Type B pancreatic cell (in vitro differentiated cells): ENCODE measurements at regions not wholly inside any gene's neighbourhood (a gene's known extent, or its start where the extent isn't known, plus 50 kb on each side); places are given as distances from the start of the nearest gene placed in this dataset.
A peak's percentile ranks its signal among the peaks of the same experiment; 100 is the strongest.

Experiments used
- DNase-seq: peaks from one replicate; pipeline ENCODE4 v3.0.0; 2021; ENCODE audit warnings: mixed read lengths; ENCODE audit not compliant: unreplicated experiment; ENCODE audit errors: extremely low spot score
- H3K27ac Mint-ChIP-seq: 2 replicates; pipeline ENCODE4 v1.8.0; 2021; ENCODE audit warnings: mild to moderate bottlenecking, mixed read lengths
- H3K27me3 Mint-ChIP-seq: 2 replicates; pipeline ENCODE4 v1.8.0; 2021; ENCODE audit warnings: mixed read lengths
- H3K36me3 Mint-ChIP-seq: 2 replicates; pipeline ENCODE4 v1.8.0; 2021; ENCODE audit warnings: mixed read lengths
- H3K4me1 Mint-ChIP-seq: one replicate; pipeline ENCODE4 v1.8.0; 2021; ENCODE audit warnings: mixed read lengths; ENCODE audit not compliant: unreplicated experiment
- H3K4me3 Mint-ChIP-seq: 2 replicates; pipeline ENCODE4 v1.8.0; 2021; ENCODE audit warnings: mild to moderate bottlenecking, mixed read lengths
- H3K9me3 Mint-ChIP-seq: 2 replicates; pipeline ENCODE4 v1.8.0; 2021; ENCODE audit warnings: mixed read lengths
- TF ChIP-seq, protein P1 (sequence below): fragments of 200-600 bp; sonication (generic); conservative IDR thresholded peaks from 2 replicates; pipeline ENCODE4 v1.5.0; 2021; ENCODE audit warnings: antibody characterized with exemption, mild to moderate bottlenecking

DNA sequence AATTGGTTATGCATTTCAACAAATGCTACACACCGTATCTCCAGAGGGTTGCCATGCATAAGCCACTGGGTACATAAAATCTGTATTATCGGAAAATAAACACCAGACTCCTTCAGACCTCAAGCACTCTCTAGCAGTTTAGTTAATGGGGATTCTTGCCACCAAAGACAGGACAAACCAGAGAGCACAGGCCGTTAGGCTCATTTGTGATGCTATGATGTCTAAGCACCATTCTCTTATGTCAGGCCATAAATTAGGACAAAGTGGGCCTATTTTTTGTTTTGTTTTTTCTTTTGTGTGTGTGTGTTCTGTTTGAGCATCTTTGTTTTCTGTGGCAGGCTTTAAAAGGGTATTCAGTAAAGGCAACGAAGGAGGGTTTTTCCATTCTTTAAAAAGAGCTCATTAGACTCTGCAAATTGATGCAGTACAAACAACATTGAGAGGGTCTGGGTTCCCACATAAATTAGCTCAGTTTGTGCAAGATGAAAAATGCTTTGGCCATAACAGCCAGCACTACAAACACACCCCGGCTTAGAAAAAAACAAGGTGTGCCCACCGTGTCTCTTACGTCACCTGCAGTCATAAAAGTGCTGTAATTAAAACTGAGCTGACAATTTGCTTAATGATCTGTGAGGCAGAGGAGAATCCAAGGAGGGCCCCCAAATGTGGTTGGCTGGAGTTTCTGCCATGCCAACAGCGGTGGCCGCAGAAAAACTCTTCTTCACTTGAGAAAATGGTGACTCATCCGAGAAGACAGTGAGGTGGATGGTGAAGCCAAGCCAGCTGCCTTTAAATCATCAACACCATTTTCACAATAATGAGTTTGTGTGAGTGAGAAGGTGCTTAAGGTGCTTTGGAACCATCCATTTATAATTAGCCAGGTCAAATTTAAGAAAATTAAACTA lies 297.9 kb downstream of the GATA3 start:
- Mint-ChIP-seq H3K4me1 (peaks cover 16% of the 10 kb centered on the region), H3K27ac (peak overlapping the region; percentile 51), H3K27me3 (peaks cover 21% of the 10 kb centered on the region), H3K36me3 (no peaks in the 10 kb centered on the region), H3K9me3 (peaks cover 6% of the 10 kb centered on the region), H3K4me3 (no peak overlapping the region)
- DNase-seq: no peak
- TF ChIP-seq, protein P1, sequence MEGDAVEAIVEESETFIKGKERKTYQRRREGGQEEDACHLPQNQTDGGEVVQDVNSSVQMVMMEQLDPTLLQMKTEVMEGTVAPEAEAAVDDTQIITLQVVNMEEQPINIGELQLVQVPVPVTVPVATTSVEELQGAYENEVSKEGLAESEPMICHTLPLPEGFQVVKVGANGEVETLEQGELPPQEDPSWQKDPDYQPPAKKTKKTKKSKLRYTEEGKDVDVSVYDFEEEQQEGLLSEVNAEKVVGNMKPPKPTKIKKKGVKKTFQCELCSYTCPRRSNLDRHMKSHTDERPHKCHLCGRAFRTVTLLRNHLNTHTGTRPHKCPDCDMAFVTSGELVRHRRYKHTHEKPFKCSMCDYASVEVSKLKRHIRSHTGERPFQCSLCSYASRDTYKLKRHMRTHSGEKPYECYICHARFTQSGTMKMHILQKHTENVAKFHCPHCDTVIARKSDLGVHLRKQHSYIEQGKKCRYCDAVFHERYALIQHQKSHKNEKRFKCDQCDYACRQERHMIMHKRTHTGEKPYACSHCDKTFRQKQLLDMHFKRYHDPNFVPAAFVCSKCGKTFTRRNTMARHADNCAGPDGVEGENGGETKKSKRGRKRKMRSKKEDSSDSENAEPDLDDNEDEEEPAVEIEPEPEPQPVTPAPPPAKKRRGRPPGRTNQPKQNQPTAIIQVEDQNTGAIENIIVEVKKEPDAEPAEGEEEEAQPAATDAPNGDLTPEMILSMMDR: no peak

DNA sequence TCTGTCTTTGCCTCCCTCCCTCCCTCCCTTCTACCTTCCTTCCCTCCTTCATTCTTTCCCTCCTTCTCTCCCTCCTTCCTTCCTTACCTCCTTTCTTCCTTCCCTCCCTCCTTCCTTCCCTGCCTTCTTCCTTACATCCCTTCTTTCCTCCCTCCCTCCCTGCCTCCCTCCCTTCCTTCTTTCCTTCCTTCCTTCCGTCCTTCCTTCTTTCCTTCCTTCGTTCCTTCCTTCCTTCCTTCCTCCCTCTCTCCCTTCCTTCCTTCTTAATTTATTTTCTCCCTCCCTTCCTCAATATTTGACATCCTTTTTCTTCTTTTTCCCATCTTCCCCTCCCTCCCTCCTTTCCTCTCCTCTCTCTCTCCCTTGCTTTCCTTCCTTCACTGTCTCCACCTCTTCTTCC lies 301.8 kb downstream of the GATA3 start:
- no peak for DNase-seq
- H3K27me3 Mint-ChIP-seq: peaks cover 21% of the 10 kb centered on the region
- no peak overlapping the region for H3K27ac Mint-ChIP-seq
- H3K4me3 Mint-ChIP-seq: no peak overlapping the region
- H3K36me3 Mint-ChIP-seq: no peaks in the 10 kb centered on the region
- H3K9me3 Mint-ChIP-seq: no peaks in the 10 kb centered on the region
- TF ChIP-seq, protein P1: no peak
- peaks cover 10% of the 10 kb centered on the region for H3K4me1 Mint-ChIP-seq

DNA sequence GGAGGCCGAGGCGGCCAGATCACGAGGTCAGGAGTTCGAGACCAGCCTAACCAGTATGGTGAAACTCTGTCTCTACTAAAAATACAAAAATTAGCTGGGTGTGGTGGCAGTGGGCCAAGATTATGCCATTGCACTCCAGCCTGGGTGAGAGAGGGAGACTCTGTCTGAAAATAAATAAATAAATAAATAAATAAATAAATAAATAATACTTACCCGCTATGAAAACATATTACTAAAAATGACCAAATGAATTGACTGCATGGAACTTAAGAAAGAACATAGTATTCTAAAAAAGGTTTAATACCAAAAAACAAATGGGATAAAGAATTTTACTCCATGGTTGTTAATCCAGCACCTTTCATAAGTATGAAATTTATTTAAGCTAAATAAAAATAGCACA lies 305.0 kb downstream of the GATA3 start:
- no peaks in the 10 kb centered on the region for H3K36me3 Mint-ChIP-seq
- no peak overlapping the region for H3K4me3 Mint-ChIP-seq
- TF ChIP-seq, protein P1: no peak
- no peaks in the 10 kb centered on the region for H3K9me3 Mint-ChIP-seq
- H3K27me3 Mint-ChIP-seq: peaks cover 15% of the 10 kb centered on the region
- no peak for DNase-seq
- peaks cover 4% of the 10 kb centered on the region for H3K4me1 Mint-ChIP-seq
- H3K27ac Mint-ChIP-seq: no peak overlapping the region

DNA sequence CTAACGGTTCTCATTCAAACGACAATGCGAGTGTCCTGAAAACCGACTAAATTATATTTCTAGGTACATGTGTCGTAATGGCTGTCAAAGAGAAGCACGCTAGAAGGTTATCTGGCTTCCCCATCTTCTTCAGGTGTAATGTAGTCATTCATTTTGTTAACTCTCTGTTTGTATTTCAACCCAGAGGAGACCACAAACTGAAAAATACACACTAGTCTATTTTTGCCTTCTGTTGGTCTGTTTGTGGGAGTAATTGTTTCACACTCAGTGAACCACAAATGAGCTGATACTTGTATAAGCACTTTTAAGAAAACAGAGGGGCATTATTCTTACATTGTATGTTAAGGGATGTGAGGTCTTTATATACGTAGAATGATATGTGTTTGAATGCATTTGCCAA lies 305.9 kb downstream of the GATA3 start:
- no peaks in the 10 kb centered on the region for H3K9me3 Mint-ChIP-seq
- H3K4me1 Mint-ChIP-seq: peaks cover 4% of the 10 kb centered on the region
- H3K4me3 Mint-ChIP-seq: no peak overlapping the region
- H3K27ac Mint-ChIP-seq: no peak overlapping the region
- H3K36me3 Mint-ChIP-seq: no peaks in the 10 kb centered on the region
- peaks cover 14% of the 10 kb centered on the region for H3K27me3 Mint-ChIP-seq
- DNase-seq: no peak
- TF ChIP-seq, protein P1: no peak

DNA sequence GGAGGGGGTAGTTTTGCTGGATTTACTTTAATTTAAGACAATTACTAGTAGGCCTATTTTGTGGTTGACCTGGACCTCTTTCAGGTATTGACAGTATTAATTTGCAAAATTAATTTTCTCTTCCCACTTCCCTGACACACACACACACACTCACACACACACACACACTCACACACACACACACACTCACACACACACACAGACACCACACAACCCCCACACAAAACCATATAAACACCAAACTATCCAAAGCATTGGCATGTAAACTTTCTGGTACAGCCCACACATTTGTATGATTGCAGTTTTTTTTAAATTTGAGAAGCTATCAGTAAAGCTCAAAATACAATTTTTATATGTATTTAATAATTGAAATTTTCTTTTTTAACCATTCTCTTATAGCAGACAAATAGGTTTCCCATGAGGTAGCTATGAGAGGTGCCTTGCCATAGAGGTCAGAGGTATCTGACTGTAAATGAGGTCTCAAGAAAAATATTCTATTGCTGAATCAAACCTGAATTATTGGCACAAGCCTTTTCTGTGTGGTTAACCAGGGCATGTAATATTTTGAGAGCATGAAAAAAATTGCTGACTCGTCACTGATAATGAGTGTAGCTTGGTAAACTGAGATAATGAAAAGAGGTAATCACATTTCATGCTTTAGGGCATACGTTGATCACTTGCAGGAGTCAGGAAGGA lies 306.5 kb downstream of the GATA3 start:
- Mint-ChIP-seq H3K4me3 (no peak overlapping the region), H3K27ac (no peak overlapping the region), H3K9me3 (no peaks in the 10 kb centered on the region), H3K36me3 (no peaks in the 10 kb centered on the region), H3K4me1 (peaks cover 4% of the 10 kb centered on the region), H3K27me3 (peaks cover 8% of the 10 kb centered on the region)
- TF ChIP-seq, protein P1: no peak
- DNase-seq: no peak
